Calu3 (cell line): ENCODE measurements at regions not wholly inside any gene's neighbourhood (a gene's known extent, or its start where the extent isn't known, plus 50 kb on each side); places are given as distances from the start of the nearest gene placed in this dataset.

ENCODE experiments used
- BruUV-seq: library from RNA; stranded (reverse); fragments of 400-500 nt; replicated peaks from 2 replicates; lab custom pipeline; 2021; lab: Mats Ljungman, UMichigan
- CTCF ChIA-PET: fragments of 300-600 bp; sonication (Branson Sonifier 250); formaldehyde crosslinking; loops from one replicate; lab custom pipeline; 2022; ENCODE audit warnings: antibody characterized with exemption; lab: Charles Lee
- DNase-seq: peaks from one replicate; pipeline ENCODE4 v3.0.0; 2022
- H3K27ac Mint-ChIP-seq: one replicate; pipeline ENCODE4 v1.8.0; 2022; ENCODE audit warnings: mixed read lengths; ENCODE audit not compliant: unreplicated experiment
- H3K27me3 Mint-ChIP-seq: one replicate; pipeline ENCODE4 v1.8.0; 2022; ENCODE audit warnings: mixed read lengths; ENCODE audit not compliant: unreplicated experiment
- H3K36me3 Mint-ChIP-seq: one replicate; pipeline ENCODE4 v1.8.0; 2022; ENCODE audit warnings: mild to moderate bottlenecking, moderate library complexity, mixed read lengths; ENCODE audit not compliant: insufficient read depth, unreplicated experiment
- H3K4me1 Mint-ChIP-seq: one replicate; pipeline ENCODE4 v1.8.0; 2022; ENCODE audit warnings: mild to moderate bottlenecking, low read depth, mixed read lengths; ENCODE audit not compliant: unreplicated experiment
- H3K4me3 Mint-ChIP-seq: one replicate; pipeline ENCODE4 v1.8.0; 2022; ENCODE audit warnings: mild to moderate bottlenecking, low read depth, moderate library complexity, mixed read lengths; ENCODE audit not compliant: unreplicated experiment
- H3K9me3 Mint-ChIP-seq: one replicate; pipeline ENCODE4 v1.8.0; 2022; ENCODE audit warnings: low read depth, mixed read lengths; ENCODE audit not compliant: unreplicated experiment
- CTCF ChIP-seq: fragments of 200-600 bp; IDR thresholded peaks from one replicate; pipeline ENCODE4 v1.8.0; 2022; ENCODE audit warnings: antibody characterized with exemption; ENCODE audit not compliant: unreplicated experiment
- intact Hi-C: fragments of 100-400 bp; cut with micrococcal nuclease; formaldehyde crosslinking; loops from one replicate; pipeline ENCODE4 v1.10.0; 2022; ENCODE audit not compliant: unreplicated experiment

DNA sequence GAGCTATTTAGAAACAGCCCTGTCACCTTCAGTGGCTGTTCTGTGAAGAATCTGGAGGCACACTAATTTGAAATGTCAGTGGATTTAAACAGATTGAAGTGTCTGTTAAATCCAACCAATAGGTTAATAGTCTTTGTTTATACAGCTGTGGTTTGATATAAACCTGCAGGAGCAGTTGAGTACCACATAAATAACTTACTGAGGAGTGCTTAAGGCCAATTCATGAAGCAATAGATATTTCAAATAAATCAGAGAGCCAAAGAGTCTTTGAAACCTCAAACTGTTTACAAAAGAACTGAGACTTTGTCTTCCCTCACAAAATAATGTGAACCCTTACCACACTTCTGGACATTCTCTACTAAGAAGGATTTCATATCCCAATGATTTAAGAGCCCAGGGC is 111.9 kb downstream of the FEM1C start:
- H3K27me3 Mint-ChIP-seq: no peaks in the 10 kb centered on the region
- BruUV-seq: no TSS peak

GRCh38 chr5:115431116-115431515 is 113.5 kb downstream of the FEM1C start:
- peaks cover 65% of the 10 kb centered on the region for H3K4me1 Mint-ChIP-seq
- CTCF ChIA-PET: interaction anchor here (2.8 kb wide), 1 partner anchor 11 kb away, joined by 10 read pairs; no protein-coding TSS in a partner anchor
- TF ChIP-seq CTCF: no peak

More for the DNA sequence above, 111.9 kb downstream of the FEM1C start:
- no peaks in the 10 kb centered on the region for H3K36me3 Mint-ChIP-seq
- peak overlapping the region; percentile 5 for H3K27ac Mint-ChIP-seq
- H3K4me3 Mint-ChIP-seq: no peak overlapping the region
- intact Hi-C loops: no loop called here
- peaks cover 73% of the 10 kb centered on the region for H3K4me1 Mint-ChIP-seq
- H3K9me3 Mint-ChIP-seq: no peaks in the 10 kb centered on the region
- TF ChIP-seq CTCF: no peak
- no peak for DNase-seq
- CTCF ChIA-PET: no interaction called here

DNA sequence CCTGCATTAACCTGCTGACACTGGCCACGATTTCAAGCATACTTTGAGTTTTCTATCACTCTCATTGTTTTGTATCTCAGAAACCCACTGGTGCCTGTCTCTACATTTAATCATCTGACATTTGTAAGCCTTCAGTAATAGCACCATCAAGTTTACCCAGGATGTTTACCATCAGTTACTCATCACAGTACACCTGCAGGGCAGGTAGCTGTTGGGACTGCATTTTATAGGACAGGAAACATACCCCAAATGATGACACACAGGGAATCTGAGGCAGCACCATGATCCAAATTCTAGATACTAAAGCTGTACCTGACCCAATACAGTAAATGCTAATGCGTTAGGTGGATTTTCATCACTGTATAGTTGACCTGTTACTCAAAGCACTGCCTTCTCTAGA is 114.2 kb downstream of the FEM1C start:
- DNase-seq: no peak
- no TSS peak for BruUV-seq
- H3K4me3 Mint-ChIP-seq: no peak overlapping the region
- peaks cover 57% of the 10 kb centered on the region for H3K4me1 Mint-ChIP-seq
- intact Hi-C loops: no loop called here
- H3K36me3 Mint-ChIP-seq: no peaks in the 10 kb centered on the region
- H3K27ac Mint-ChIP-seq: peak overlapping the region; percentile 53
- H3K9me3 Mint-ChIP-seq: no peaks in the 10 kb centered on the region
- no peaks in the 10 kb centered on the region for H3K27me3 Mint-ChIP-seq
- no peak for TF ChIP-seq CTCF
- CTCF ChIA-PET: interaction anchor here (2.8 kb wide), 1 partner anchor 10 kb away, joined by 10 read pairs; no protein-coding TSS in a partner anchor

More at GRCh38 chr5:115431116-115431515, 113.5 kb downstream of the FEM1C start:
- intact Hi-C loops: no loop called here
- Mint-ChIP-seq H3K27me3 (no peaks in the 10 kb centered on the region), H3K4me3 (no peak overlapping the region), H3K36me3 (no peaks in the 10 kb centered on the region), H3K9me3 (no peaks in the 10 kb centered on the region), H3K27ac (no peak overlapping the region)
- no peak for DNase-seq
- BruUV-seq: no TSS peak

DNA sequence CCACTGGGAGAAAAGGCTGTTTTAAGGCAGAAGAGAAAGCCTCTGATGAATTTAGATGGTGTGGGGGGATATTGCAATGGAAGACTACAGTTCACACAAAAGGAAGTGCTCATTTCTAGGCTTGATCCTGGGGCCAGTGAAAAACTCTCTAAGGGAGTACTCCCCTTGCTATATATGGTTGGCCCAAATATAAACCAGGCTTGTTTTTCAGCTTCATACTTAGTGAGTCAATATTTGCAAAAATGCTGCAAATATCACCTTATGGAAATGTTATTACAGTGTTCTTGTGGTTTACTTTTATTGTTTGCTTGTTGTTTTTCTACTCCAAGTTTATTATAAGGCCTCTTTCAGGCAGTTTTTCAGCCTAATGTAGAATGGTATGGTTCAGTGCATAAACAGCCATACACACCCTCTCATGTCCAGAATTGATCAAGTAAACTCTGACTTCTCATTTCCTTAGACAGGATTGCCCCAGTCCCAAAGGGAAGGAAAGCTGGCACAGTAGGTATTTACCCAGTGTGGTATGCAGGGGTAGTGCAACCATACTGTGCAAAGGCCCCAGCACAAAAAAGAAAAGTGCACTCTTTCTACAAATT is 115.1 kb downstream of the FEM1C start:
- Mint-ChIP-seq H3K27ac (no peak overlapping the region), H3K36me3 (no peaks in the 10 kb centered on the region), H3K27me3 (no peaks in the 10 kb centered on the region), H3K4me3 (no peak overlapping the region), H3K4me1 (peaks cover 48% of the 10 kb centered on the region), H3K9me3 (no peaks in the 10 kb centered on the region)
- intact Hi-C loops: no loop called here
- DNase-seq: no peak
- BruUV-seq: no TSS peak
- TF ChIP-seq CTCF: no peak
- CTCF ChIA-PET: interaction anchor here (2.8 kb wide), 1 partner anchor 9 kb away, joined by 10 read pairs; no protein-coding TSS in a partner anchor
